NCI-H2171 treated with DMSO at 0.1 percent for 48 hours (cell line): ENCODE measurements at regions not wholly inside any gene's neighbourhood (a gene's known extent, or its start where the extent isn't known, plus 50 kb on each side); places are given as distances from the start of the nearest gene placed in this dataset.
"Not testable (repeated sequence)": the region's sequence is repeated elsewhere in the genome, so short reads cannot be mapped to it uniquely, and the experiment has no call there.

ENCODE experiments used
- DNase-seq: peaks from one replicate; lab custom pipeline; 2025; lab: John Stamatoyannopoulos, UW

GRCh38 chr2:186927867-186928191 lies 78.9 kb upstream of the ZSWIM2 start:
- no peak for DNase-seq

GRCh38 chr2:186927185-186927866 lies 78.4 kb upstream of the ZSWIM2 start:
- no peak for DNase-seq

GRCh38 chr2:186925514-186925913 lies 76.5 kb upstream of the ZSWIM2 start:
- no peak for DNase-seq

GRCh38 chr2:186922316-186922715 lies 73.3 kb upstream of the ZSWIM2 start:
- DNase-seq = not testable (repeated sequence)

- no peak for DNase-seq
Measured at GRCh38 chr2:186919296-186919695, 70.3 kb upstream of the ZSWIM2 start.

- no peak for DNase-seq
Measured at GRCh38 chr2:186918495-186918894, 69.5 kb upstream of the ZSWIM2 start.

GRCh38 chr2:186917866-186918265 lies 68.9 kb upstream of the ZSWIM2 start:
- no peak for DNase-seq

- no peak for DNase-seq
Measured at GRCh38 chr2:186913870-186914269, 64.9 kb upstream of the ZSWIM2 start.

GRCh38 chr2:186912979-186913378 lies 64.0 kb upstream of the ZSWIM2 start:
- no peak for DNase-seq

GRCh38 chr2:186911551-186912085 lies 62.6 kb upstream of the ZSWIM2 start:
- DNase-seq = no peak

- no peak for DNase-seq
Measured at GRCh38 chr2:186910996-186911395, 62.0 kb upstream of the ZSWIM2 start.

- DNase-seq = peak; percentile 15
Measured at GRCh38 chr2:186909095-186909494, 60.1 kb upstream of the ZSWIM2 start.

- no peak for DNase-seq
Measured at GRCh38 chr2:186907897-186908296, 58.9 kb upstream of the ZSWIM2 start.

GRCh38 chr2:186903216-186903615 lies 54.2 kb upstream of the ZSWIM2 start:
- DNase-seq = no peak
